Thoracic aorta (tissue), 2 donors: ENCODE measurements at regions not wholly inside any gene's neighbourhood (a gene's known extent, or its start where the extent isn't known, plus 50 kb on each side); places are given as distances from the start of the nearest gene placed in this dataset.

Experiments
- ATAC-seq: fragments of 150-250 bp; one replicate; pipeline ENCODE4 v1.8.0; 2017; ENCODE audit warnings: low read depth; ENCODE audit not compliant: insufficient number of reproducible peaks, low FRiP score
- DNase-seq: peaks from one replicate; pipeline ENCODE4 v3.0.0-alpha.2; 2020; ENCODE audit warnings: low spot score
- H3K27ac ChIP-seq, 2 donors: fragments of 200-600 bp; sonication (generic); 1 replicate in 1 of 2; 2 replicates in 1 of 2; pipeline ENCODE4 v1.5.1; 2016; ENCODE audit warnings: mild to moderate bottlenecking in 2 of 2, moderate library complexity in 2 of 2
- H3K27me3 ChIP-seq: fragments of 200-600 bp; sonication (generic); replicated peaks from 2 replicates; pipeline ENCODE4 v1.6.0; 2016; ENCODE audit warnings: mild to moderate bottlenecking; ENCODE audit not compliant: insufficient read depth
- H3K36me3 ChIP-seq: fragments of 200-600 bp; sonication (generic); one replicate; pipeline ENCODE4 v1.5.1; 2016
- H3K4me1 ChIP-seq, 2 donors: fragments of 200-600 bp; sonication (generic); 1 replicate in 1 of 2; 2 replicates in 1 of 2; pipeline versions ENCODE4 v1.5.1 to v1.6.0; 2016; ENCODE audit warnings: low read depth in 2 of 2, mild to moderate bottlenecking in 1 of 2; ENCODE audit not compliant: control insufficient read depth in 1 of 2
- H3K4me3 ChIP-seq: fragments of 200-600 bp; sonication (generic); 2 replicates; pipeline ENCODE4 v1.5.1; 2016; ENCODE audit warnings: mild to moderate bottlenecking
- H3K9me3 ChIP-seq: fragments of 200-600 bp; sonication (generic); 2 replicates; pipeline ENCODE4 v1.5.1; 2016
- CTCF ChIP-seq: fragments of 200-600 bp; sonication (generic); IDR thresholded peaks from one replicate; pipeline ENCODE4 v1.5.1; 2019; ENCODE audit warnings: antibody characterized with exemption

GRCh38 chr18:68234676-68235075 is 480.2 kb downstream of the TMX3 start:
- no peak for DNase-seq
- H3K4me1 ChIP-seq, result no peaks in the 10 kb centered on the region
- ATAC-seq, result no peak
- no peak for TF ChIP-seq CTCF
- H3K9me3 ChIP-seq, result no peaks in the 10 kb centered on the region
- no peaks in the 10 kb centered on the region for H3K27me3 ChIP-seq
- H3K4me3 ChIP-seq, result no peak overlapping the region
- no peaks in the 10 kb centered on the region for H3K36me3 ChIP-seq
- no peak overlapping the region for H3K27ac ChIP-seq

DNA sequence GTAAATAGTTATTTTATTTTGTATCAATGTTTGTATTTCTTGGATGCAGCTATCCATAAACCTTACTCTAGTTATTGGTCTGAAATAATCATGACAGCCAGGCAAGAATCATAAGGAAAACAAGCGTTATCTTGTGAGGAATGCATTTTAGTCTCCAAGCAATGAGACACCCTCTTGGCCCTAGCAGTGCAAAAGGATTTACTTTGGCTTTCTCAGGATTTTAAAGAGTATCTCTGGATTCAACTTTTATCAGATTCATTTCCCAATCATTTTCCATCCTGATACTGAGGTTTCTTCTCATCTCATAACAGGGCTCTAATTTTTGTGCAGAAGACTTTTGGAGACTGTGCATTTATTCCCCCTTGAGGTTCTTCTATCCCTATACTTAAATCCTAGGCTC is 480.8 kb downstream of the TMX3 start:
- no peaks in the 10 kb centered on the region for H3K36me3 ChIP-seq
- H3K27ac ChIP-seq, result no peak overlapping the region
- H3K9me3 ChIP-seq, result no peaks in the 10 kb centered on the region
- ATAC-seq, result no peak
- no peak for TF ChIP-seq CTCF
- no peaks in the 10 kb centered on the region for H3K27me3 ChIP-seq
- no peak overlapping the region for H3K4me3 ChIP-seq
- no peaks in the 10 kb centered on the region for H3K4me1 ChIP-seq
- DNase-seq, result no peak

GRCh38 chr18:68233018-68233417 is 481.9 kb downstream of the TMX3 start:
- no peak overlapping the region for H3K27ac ChIP-seq
- no peak for TF ChIP-seq CTCF
- no peaks in the 10 kb centered on the region for H3K9me3 ChIP-seq

DNA sequence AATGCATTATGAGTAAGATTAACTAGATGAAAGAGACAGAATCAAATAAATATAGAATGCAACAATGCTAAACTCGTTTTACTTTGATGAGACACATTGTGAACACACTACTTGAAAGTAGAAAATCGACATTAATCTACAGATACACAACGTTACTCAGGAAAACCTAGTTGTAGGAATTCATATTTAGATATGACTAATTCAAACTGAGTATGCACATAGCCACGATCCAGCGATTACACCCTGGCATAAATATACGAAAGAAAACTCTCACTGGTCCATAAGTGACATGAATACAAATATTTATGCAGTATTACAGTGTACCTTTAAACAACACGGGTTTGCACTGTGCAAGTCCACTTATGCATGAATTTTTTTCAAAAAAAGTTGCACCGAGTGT is 485.6 kb downstream of the TMX3 start:
- H3K27ac ChIP-seq, result no peak overlapping the region
- H3K27me3 ChIP-seq, result no peaks in the 10 kb centered on the region
- no peak for ATAC-seq
- no peak for DNase-seq
- H3K4me3 ChIP-seq, result no peak overlapping the region
- H3K9me3 ChIP-seq, result no peaks in the 10 kb centered on the region
- TF ChIP-seq CTCF, result no peak
- H3K36me3 ChIP-seq, result no peaks in the 10 kb centered on the region
- H3K4me1 ChIP-seq, result no peaks in the 10 kb centered on the region

More at GRCh38 chr18:68233018-68233417, 481.9 kb downstream of the TMX3 start:
- Histone ChIP-seq H3K4me1 (no peaks in the 10 kb centered on the region), H3K36me3 (no peaks in the 10 kb centered on the region), H3K27me3 (no peaks in the 10 kb centered on the region), H3K4me3 (no peak overlapping the region)
- DNase-seq (no peak), ATAC-seq (no peak)

DNA sequence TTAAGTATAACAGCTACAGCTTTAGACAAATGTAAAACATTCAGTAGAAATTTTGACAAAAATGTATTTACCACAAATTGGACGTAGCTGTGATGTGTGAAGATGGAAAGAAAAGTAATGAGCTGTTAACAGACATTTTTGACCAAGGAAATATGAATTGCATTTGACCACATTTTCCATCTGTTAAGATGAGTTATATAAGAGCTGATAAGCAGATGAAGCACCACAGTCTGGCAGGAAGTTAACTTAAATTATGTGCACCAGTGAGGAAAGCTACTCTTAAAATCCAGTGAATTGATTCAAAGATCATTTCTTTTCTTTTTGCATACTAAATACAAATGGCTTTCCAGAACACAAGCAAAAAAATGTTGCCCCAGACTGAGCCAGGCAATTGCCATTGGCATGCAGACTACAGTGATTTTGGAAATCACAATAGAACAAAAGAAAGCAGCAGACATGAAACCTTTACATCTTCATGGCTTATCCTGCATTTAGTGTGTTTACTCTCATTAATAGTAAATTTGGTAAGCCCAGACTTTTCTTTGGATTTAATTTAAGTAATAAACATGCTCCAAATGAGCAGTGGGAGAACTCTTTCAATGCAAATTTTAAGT is 493.7 kb downstream of the TMX3 start:
- H3K9me3 ChIP-seq, result no peaks in the 10 kb centered on the region
- no peak for ATAC-seq
- no peaks in the 10 kb centered on the region for H3K36me3 ChIP-seq
- TF ChIP-seq CTCF, result no peak
- no peak overlapping the region for H3K4me3 ChIP-seq
- no peaks in the 10 kb centered on the region for H3K4me1 ChIP-seq
- no peak overlapping the region for H3K27ac ChIP-seq
- no peaks in the 10 kb centered on the region for H3K27me3 ChIP-seq
- no peak for DNase-seq
